ENCODE measurements at regions not wholly inside any gene's neighbourhood (a gene's known extent, or its start where the extent isn't known, plus 50 kb on each side); places are given as distances from the start of the nearest gene placed in this dataset.

DNA sequence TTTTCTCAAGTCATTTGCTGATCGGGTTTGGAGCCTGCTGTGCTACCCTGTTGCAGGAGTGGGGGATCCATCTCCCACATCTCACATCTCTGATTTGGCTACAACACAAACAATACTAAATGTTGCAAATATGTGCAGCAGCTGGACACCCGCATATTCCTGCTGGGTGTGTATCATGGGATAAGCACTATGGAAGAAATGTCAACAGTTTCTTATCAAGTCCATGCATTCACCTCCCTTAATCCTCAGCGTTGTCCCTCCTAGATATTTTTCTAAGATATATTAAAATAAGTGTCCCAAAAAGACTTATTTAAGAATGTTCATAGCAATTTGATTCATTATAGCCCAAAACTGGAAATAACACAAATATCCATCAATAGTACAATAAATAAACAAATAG is 303.7 kb downstream of the TRIB2 start (continued):
- no peak for TF ChIP-seq ZNF140 (CRISPR knock-in tag; IDR thresholded peaks at IDR 0.05)
- no peak for TF ChIP-seq WHSC1 (IDR thresholded peaks at IDR 0.05; ENCODE audit: low read length)
- TF ChIP-seq, protein P1, sequence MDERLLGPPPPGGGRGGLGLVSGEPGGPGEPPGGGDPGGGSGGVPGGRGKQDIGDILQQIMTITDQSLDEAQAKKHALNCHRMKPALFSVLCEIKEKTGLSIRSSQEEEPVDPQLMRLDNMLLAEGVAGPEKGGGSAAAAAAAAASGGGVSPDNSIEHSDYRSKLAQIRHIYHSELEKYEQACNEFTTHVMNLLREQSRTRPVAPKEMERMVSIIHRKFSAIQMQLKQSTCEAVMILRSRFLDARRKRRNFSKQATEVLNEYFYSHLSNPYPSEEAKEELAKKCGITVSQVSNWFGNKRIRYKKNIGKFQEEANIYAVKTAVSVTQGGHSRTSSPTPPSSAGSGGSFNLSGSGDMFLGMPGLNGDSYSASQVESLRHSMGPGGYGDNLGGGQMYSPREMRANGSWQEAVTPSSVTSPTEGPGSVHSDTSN (CRISPR knock-in tag; IDR thresholded peaks at IDR 0.05; ENCODE audit: low read depth): no peak
- TF ChIP-seq, protein P1 (tag; conservative IDR thresholded peaks at IDR 0.05; ENCODE audit: low read depth): no peak
- no peak for TF ChIP-seq ZNF143 (CRISPR knock-in tag; IDR thresholded peaks at IDR 0.05)
- TF ChIP-seq RCOR1 (IDR thresholded peaks at IDR 0.05; ENCODE audit: borderline replicate concordance in 1 of 2, low read depth in 2 of 2, low read length in 2 of 2): peak in 1 of 2 experiments; percentile 73; a peak in 1 of 4 replicates
- no peak for TF ChIP-seq PTRF (tag; IDR thresholded peaks at IDR 0.05)
- TF ChIP-seq BRF1 (IDR thresholded peaks at IDR 0.05; ENCODE audit: borderline replicate concordance, extremely low read depth, insufficient read length): no peak
- peak; percentile 87 for TF ChIP-seq TCF3 (CRISPR knock-in tag; IDR thresholded peaks at IDR 0.05)
- TF ChIP-seq MEF2A (IDR thresholded peaks at IDR 0.05; ENCODE audit: control insufficient read depth, low read depth, low read length): no peak
- TF ChIP-seq, protein P2, sequence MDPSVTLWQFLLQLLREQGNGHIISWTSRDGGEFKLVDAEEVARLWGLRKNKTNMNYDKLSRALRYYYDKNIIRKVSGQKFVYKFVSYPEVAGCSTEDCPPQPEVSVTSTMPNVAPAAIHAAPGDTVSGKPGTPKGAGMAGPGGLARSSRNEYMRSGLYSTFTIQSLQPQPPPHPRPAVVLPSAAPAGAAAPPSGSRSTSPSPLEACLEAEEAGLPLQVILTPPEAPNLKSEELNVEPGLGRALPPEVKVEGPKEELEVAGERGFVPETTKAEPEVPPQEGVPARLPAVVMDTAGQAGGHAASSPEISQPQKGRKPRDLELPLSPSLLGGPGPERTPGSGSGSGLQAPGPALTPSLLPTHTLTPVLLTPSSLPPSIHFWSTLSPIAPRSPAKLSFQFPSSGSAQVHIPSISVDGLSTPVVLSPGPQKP (CRISPR knock-in tag; IDR thresholded peaks at IDR 0.05): no peak
- TF ChIP-seq ZNF444 (CRISPR knock-in tag; IDR thresholded peaks at IDR 0.05): no peak
- no peak for TF ChIP-seq ZNF431 (CRISPR knock-in tag; IDR thresholded peaks at IDR 0.05)
- TF ChIP-seq NCOA2 (IDR thresholded peaks at IDR 0.05; ENCODE audit: partially characterized antibody in 2 of 2): no peak
- TF ChIP-seq FOXP1 (CRISPR knock-in tag; IDR thresholded peaks at IDR 0.05): no peak
- no peak for TF ChIP-seq NELFE (IDR thresholded peaks at IDR 0.05; ENCODE audit: insufficient read depth, insufficient read length)
- TF ChIP-seq YBX1 (IDR thresholded peaks at IDR 0.05): no peak
- no peak for TF ChIP-seq KAT8 (IDR thresholded peaks at IDR 0.05; ENCODE audit: low read depth)
- TF ChIP-seq STAG1 (CRISPR knock-in tag; IDR thresholded peaks at IDR 0.05; ENCODE audit: borderline replicate concordance): no peak
- TF ChIP-seq, protein P3, sequence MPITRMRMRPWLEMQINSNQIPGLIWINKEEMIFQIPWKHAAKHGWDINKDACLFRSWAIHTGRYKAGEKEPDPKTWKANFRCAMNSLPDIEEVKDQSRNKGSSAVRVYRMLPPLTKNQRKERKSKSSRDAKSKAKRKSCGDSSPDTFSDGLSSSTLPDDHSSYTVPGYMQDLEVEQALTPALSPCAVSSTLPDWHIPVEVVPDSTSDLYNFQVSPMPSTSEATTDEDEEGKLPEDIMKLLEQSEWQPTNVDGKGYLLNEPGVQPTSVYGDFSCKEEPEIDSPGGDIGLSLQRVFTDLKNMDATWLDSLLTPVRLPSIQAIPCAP (CRISPR knock-in tag; IDR thresholded peaks at IDR 0.05; ENCODE audit: borderline replicate concordance): no peak
- TF ChIP-seq ASH1L (IDR thresholded peaks at IDR 0.05; ENCODE audit: borderline replicate concordance, low read depth, partially characterized antibody): no peak
- TF ChIP-seq PML (IDR thresholded peaks at IDR 0.05; ENCODE audit: low read length): peak; percentile 73; the same call in 1 of the 2 replicates
- TF ChIP-seq ZNF316 (IDR thresholded peaks at IDR 0.05): no peak
- no peak for TF ChIP-seq GATAD2B (IDR thresholded peaks at IDR 0.05; ENCODE audit: borderline replicate concordance)
- TF ChIP-seq, protein P4, sequence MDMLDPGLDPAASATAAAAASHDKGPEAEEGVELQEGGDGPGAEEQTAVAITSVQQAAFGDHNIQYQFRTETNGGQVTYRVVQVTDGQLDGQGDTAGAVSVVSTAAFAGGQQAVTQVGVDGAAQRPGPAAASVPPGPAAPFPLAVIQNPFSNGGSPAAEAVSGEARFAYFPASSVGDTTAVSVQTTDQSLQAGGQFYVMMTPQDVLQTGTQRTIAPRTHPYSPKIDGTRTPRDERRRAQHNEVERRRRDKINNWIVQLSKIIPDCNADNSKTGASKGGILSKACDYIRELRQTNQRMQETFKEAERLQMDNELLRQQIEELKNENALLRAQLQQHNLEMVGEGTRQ (CRISPR knock-in tag; IDR thresholded peaks at IDR 0.05): no peak
